IMR-90 (cell line): ENCODE measurements at regions not wholly inside any gene's neighbourhood (a gene's known extent, or its start where the extent isn't known, plus 50 kb on each side); places are given as distances from the start of the nearest gene placed in this dataset.

Source experiments
- ATAC-seq: fragments of 200-7000 bp; cut with Tn5 transposase; 2 replicates; pipeline ENCODE4 v1.9.1; 2020; ENCODE audit warnings: low read depth, mild to moderate bottlenecking, moderate library complexity
- BruUV-seq: library from RNA; stranded (reverse); fragments of 400-500 nt; replicated peaks from 2 replicates; lab custom pipeline; 2021; lab: Mats Ljungman, UMichigan
- CTCF ChIA-PET: fragments of 300-600 bp; formaldehyde crosslinking; extraction: SDS; loops from one replicate; lab custom pipeline; 2021; ENCODE audit warnings: antibody characterized with exemption; lab: Yijun Ruan, JAX
- POLR2A ChIA-PET: fragments of 300-600 bp; sonication (Branson Sonifier 250); formaldehyde crosslinking; loops from one replicate; lab custom pipeline; 2022; ENCODE audit warnings: antibody characterized with exemption; ENCODE audit not compliant: unreplicated experiment; lab: Charles Lee
- DNase-seq: peaks from one replicate; pipeline ENCODE4 v3.0.0; 2013
- H2AFZ ChIP-seq: replicated peaks from 2 replicates; pipeline ENCODE3; 2013; ENCODE audit warnings: low read length, mild to moderate bottlenecking; ENCODE audit not compliant: poor library complexity
- H2AK5ac ChIP-seq: 2 replicates; pipeline ENCODE4 v1.6.1; 2013; ENCODE audit warnings: low read depth, low read length, inconsistent platforms
- H2AK9ac ChIP-seq: replicated peaks from 2 replicates; pipeline ENCODE3; 2013; ENCODE audit warnings: mild to moderate bottlenecking, low read depth, low read length, moderate library complexity; ENCODE audit not compliant: poor library complexity
- H2BK120ac ChIP-seq: 2 replicates; pipeline ENCODE4 v1.6.1; 2013; ENCODE audit warnings: low read depth, low read length, inconsistent platforms
- H2BK15ac ChIP-seq: 3 replicates; pipeline ENCODE4 v1.6.1; 2013; ENCODE audit warnings: low read depth, low read length, inconsistent platforms
- H2BK20ac ChIP-seq: 2 replicates; pipeline ENCODE4 v1.6.1; 2013; ENCODE audit warnings: low read depth, mild to moderate bottlenecking, inconsistent platforms, low read length, moderate library complexity
- H2BK5ac ChIP-seq: 2 replicates; pipeline ENCODE4 v1.6.1; 2013; ENCODE audit warnings: mild to moderate bottlenecking, low read depth, low read length, inconsistent platforms; ENCODE audit not compliant: poor library complexity, severe bottlenecking
- H3K14ac ChIP-seq: replicated peaks from 2 replicates; pipeline ENCODE4 v1.6.1; 2013; ENCODE audit warnings: low read depth, low read length, inconsistent platforms
- H3K18ac ChIP-seq: 2 replicates; pipeline ENCODE4 v1.6.1; 2013; ENCODE audit warnings: low read depth, low read length, control low read depth
- H3K23ac ChIP-seq: 2 replicates; pipeline ENCODE4 v1.6.1; 2013; ENCODE audit warnings: low read depth, low read length, inconsistent platforms
- H3K27ac ChIP-seq: 2 replicates; pipeline ENCODE4 v1.5.1; 2013; ENCODE audit warnings: mild to moderate bottlenecking, control low read depth, low read length; ENCODE audit not compliant: insufficient read depth
- H3K27me3 ChIP-seq: 2 replicates; pipeline ENCODE4 v1.6.1; 2013; ENCODE audit warnings: low read length; ENCODE audit not compliant: control insufficient read depth, insufficient read depth
- H3K36me3 ChIP-seq: 2 replicates; pipeline ENCODE4 v1.6.1; 2013; ENCODE audit warnings: low read length, mixed read lengths; ENCODE audit not compliant: control insufficient read depth, insufficient read depth
- H3K4ac ChIP-seq: 2 replicates; pipeline ENCODE4 v1.6.1; 2013; ENCODE audit warnings: low read depth, low read length, inconsistent platforms
- H3K4me1 ChIP-seq: 2 replicates; pipeline ENCODE4 v1.6.1; 2013; ENCODE audit warnings: low read length, mixed read lengths; ENCODE audit not compliant: control insufficient read depth, insufficient read depth
- H3K4me2 ChIP-seq: 2 replicates; pipeline ENCODE4 v1.6.1; 2013; ENCODE audit warnings: low read depth, mild to moderate bottlenecking, control low read depth, low read length, moderate library complexity
- H3K4me3 ChIP-seq: 2 replicates; pipeline ENCODE4 v1.5.1; 2013; ENCODE audit warnings: low read depth, mild to moderate bottlenecking, control low read depth, low read length, moderate library complexity; ENCODE audit not compliant: insufficient read depth
- H3K56ac ChIP-seq: 2 replicates; pipeline ENCODE4 v1.6.1; 2013; ENCODE audit warnings: low read length, inconsistent platforms; ENCODE audit not compliant: insufficient read depth; ENCODE audit errors: extremely low read depth
- H3K79me1 ChIP-seq, 2 experiments: 2 replicates each; pipeline ENCODE4 v1.6.1; 2013; ENCODE audit warnings: low read length in 2 of 2, inconsistent platforms in 1 of 2, low read depth in 1 of 2
- H3K9ac ChIP-seq: 2 replicates; pipeline ENCODE4 v1.6.1; 2013; ENCODE audit warnings: low read depth, low read length, control low read depth
- H3K9me1 ChIP-seq: 2 replicates; pipeline ENCODE4 v1.6.1; 2013; ENCODE audit warnings: low read length, inconsistent platforms; ENCODE audit not compliant: insufficient read depth
- H3K9me3 ChIP-seq: 2 replicates; pipeline ENCODE4 v1.6.1; 2013; ENCODE audit warnings: low read length; ENCODE audit not compliant: control insufficient read depth, insufficient read depth
- H4K20me1 ChIP-seq: 2 replicates; pipeline ENCODE4 v1.6.1; 2013; ENCODE audit warnings: low read length, inconsistent platforms; ENCODE audit not compliant: insufficient read depth
- H4K5ac ChIP-seq: 2 replicates; pipeline ENCODE4 v1.6.1; 2013; ENCODE audit warnings: mild to moderate bottlenecking, low read depth, low read length, control low read depth
- H4K8ac ChIP-seq, 2 experiments: 2 replicates each; pipeline ENCODE4 v1.6.1; 2013; ENCODE audit warnings: low read depth in 2 of 2, low read length in 2 of 2, control low read depth in 1 of 2, inconsistent platforms in 1 of 2
- H4K91ac ChIP-seq: 2 replicates; pipeline ENCODE4 v1.6.1; 2013; ENCODE audit warnings: low read depth, low read length, inconsistent platforms; ENCODE audit not compliant: insufficient read depth
- BHLHE40 ChIP-seq: fragments of 150-350 bp; IDR thresholded peaks from 2 replicates; pipeline ENCODE4 v1.6.1; 2016; ENCODE audit warnings: mild to moderate bottlenecking, low read depth, low read length
- CEBPB ChIP-seq: IDR thresholded peaks from 2 replicates; pipeline ENCODE4 v1.6.1; 2012; ENCODE audit warnings: low read depth, low read length, improper control_type of control experiment
- FOS ChIP-seq: fragments of 150-350 bp; IDR thresholded peaks from 2 replicates; pipeline ENCODE4 v1.6.1; 2016; ENCODE audit warnings: low read depth, low read length
- MAZ ChIP-seq: IDR thresholded peaks from 2 replicates; pipeline ENCODE4 v1.6.1; 2012; ENCODE audit warnings: low read depth, mild to moderate bottlenecking, low read length, improper control_type of control experiment, moderate library complexity, borderline replicate concordance
- MXI1 ChIP-seq: IDR thresholded peaks from 2 replicates; pipeline ENCODE4 v1.6.1; 2012; ENCODE audit warnings: low read depth, mild to moderate bottlenecking, low read length, moderate library complexity, borderline replicate concordance
- NFE2L2 ChIP-seq: fragments of 150-350 bp; IDR thresholded peaks from 2 replicates; pipeline ENCODE4 v1.6.1; 2016; ENCODE audit warnings: low read depth, mild to moderate bottlenecking, low read length
- RAD21 ChIP-seq: IDR thresholded peaks from 2 replicates; pipeline ENCODE4 v1.6.1; 2012; ENCODE audit warnings: low read length, improper control_type of control experiment
- RCOR1 ChIP-seq: IDR thresholded peaks from 2 replicates; pipeline ENCODE4 v1.6.1; 2012; ENCODE audit warnings: mild to moderate bottlenecking, low read length, improper control_type of control experiment; ENCODE audit not compliant: insufficient replicate concordance
- RFX5 ChIP-seq: IDR thresholded peaks from 2 replicates; pipeline ENCODE4 v1.8.0; 2012; ENCODE audit warnings: low read depth, mild to moderate bottlenecking, low read length, moderate library complexity
- dilution Hi-C: fragments of 300-500 bp; cut with HindIII; formaldehyde crosslinking; loops from one replicate; pipeline ENCODE4 v1.14.3; 2018; ENCODE audit warnings: low sequenced_read_pairs; ENCODE audit not compliant: unreplicated experiment
- in situ Hi-C: fragments of 300-500 bp; cut with MboI; formaldehyde crosslinking; loops from 3 replicates; pipeline ENCODE4 v1.14.3; 2019; ENCODE audit warnings: low sequenced_read_pairs, inconsistent platforms, mixed read lengths
- intact Hi-C: fragments of 100-400 bp; cut with micrococcal nuclease; formaldehyde crosslinking; loops from 2 replicates; pipeline ENCODE4 v1.10.0; 2022
- TF ChIP-seq, protein P1 (sequence below): conservative IDR thresholded peaks from 2 replicates; pipeline ENCODE4 v1.5.1; 2012; ENCODE audit warnings: mild to moderate bottlenecking, low read depth, low read length, improper control_type of control experiment

DNA sequence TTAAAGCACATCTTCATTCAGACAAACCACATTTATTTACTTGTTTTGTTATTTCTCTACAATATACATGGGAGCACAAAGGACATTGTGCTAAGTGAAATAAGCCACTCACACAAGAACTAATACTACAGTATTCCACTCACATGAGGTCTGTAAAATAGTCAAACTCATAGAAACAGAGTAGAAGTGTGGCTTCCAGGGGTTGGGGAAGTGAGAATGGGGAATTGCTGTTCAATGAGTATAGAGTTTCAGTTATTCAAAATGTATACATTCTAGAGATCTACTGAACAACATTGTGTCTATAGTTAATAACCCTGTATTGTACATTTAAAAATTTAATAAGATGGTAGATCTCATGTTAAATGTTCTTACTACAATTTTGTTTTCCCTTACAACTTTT is 88.8 kb downstream of the ATXN7L3B start:
- Histone ChIP-seq H4K91ac (no peak overlapping the region), H3K56ac (no peak overlapping the region), H2BK20ac (no peak overlapping the region), H3K9ac (no peak overlapping the region), H3K27ac (no peak overlapping the region), H3K4ac (no peak overlapping the region), H4K8ac (no peak overlapping the region), H2BK5ac (no peak overlapping the region), H2AFZ (no peak overlapping the region), H3K14ac (no peak overlapping the region), H2BK15ac (no peak overlapping the region), H2BK120ac (no peak overlapping the region), H3K9me1 (no peaks in the 10 kb centered on the region), H2AK5ac (no peak overlapping the region), H3K23ac (no peak overlapping the region), H4K20me1 (no peaks in the 10 kb centered on the region), H3K4me2 (no peak overlapping the region), H3K18ac (no peak overlapping the region), H3K9me3 (no peaks in the 10 kb centered on the region), H3K79me1 (no peaks in the 10 kb centered on the region), H3K27me3 (no peaks in the 10 kb centered on the region), H2AK9ac (no peak overlapping the region), H3K36me3 (no peaks in the 10 kb centered on the region), H4K5ac (no peak overlapping the region), H3K4me3 (no peak overlapping the region), H3K4me1 (no peaks in the 10 kb centered on the region)
- ATAC-seq (no peak), DNase-seq (no peak)
- BruUV-seq: no TSS peak
- dilution Hi-C loops (no loop called here), in situ Hi-C loops (no loop called here), intact Hi-C loops (no loop called here)
- CTCF ChIA-PET: no interaction called here
- TF ChIP-seq MXI1: no peak
- TF ChIP-seq RCOR1: no peak
- TF ChIP-seq BHLHE40: no peak
- no peak for TF ChIP-seq FOS
- no peak for TF ChIP-seq CEBPB
- TF ChIP-seq RFX5: no peak
- no peak for TF ChIP-seq NFE2L2
- no peak for TF ChIP-seq MAZ
- TF ChIP-seq, protein P1, sequence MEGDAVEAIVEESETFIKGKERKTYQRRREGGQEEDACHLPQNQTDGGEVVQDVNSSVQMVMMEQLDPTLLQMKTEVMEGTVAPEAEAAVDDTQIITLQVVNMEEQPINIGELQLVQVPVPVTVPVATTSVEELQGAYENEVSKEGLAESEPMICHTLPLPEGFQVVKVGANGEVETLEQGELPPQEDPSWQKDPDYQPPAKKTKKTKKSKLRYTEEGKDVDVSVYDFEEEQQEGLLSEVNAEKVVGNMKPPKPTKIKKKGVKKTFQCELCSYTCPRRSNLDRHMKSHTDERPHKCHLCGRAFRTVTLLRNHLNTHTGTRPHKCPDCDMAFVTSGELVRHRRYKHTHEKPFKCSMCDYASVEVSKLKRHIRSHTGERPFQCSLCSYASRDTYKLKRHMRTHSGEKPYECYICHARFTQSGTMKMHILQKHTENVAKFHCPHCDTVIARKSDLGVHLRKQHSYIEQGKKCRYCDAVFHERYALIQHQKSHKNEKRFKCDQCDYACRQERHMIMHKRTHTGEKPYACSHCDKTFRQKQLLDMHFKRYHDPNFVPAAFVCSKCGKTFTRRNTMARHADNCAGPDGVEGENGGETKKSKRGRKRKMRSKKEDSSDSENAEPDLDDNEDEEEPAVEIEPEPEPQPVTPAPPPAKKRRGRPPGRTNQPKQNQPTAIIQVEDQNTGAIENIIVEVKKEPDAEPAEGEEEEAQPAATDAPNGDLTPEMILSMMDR: no peak
- TF ChIP-seq RAD21: no peak
- POLR2A ChIA-PET: no interaction called here
